Tibial nerve (tissue), 4 donors: ENCODE measurements at regions not wholly inside any gene's neighbourhood (a gene's known extent, or its start where the extent isn't known, plus 50 kb on each side); places are given as distances from the start of the nearest gene placed in this dataset.

Source experiments
- DNase-seq, 2 donors: peaks; one replicate each; pipeline ENCODE4 v3.0.0-alpha.2; 2019; ENCODE audit warnings: low spot score in 2 of 2
- H3K27ac ChIP-seq, 4 donors: fragments of 200-600 bp; sonication (generic) in 3 of 4; one replicate each; pipeline ENCODE4 v1.5.1; 2017 to 2019; ENCODE audit warnings: mild to moderate bottlenecking in 1 of 4
- H3K27me3 ChIP-seq, 2 donors: fragments of 200-600 bp; sonication (generic) in 1 of 2; one replicate each; pipeline versions ENCODE4 v1.5.1 to v1.6.0; 2017 to 2019
- H3K36me3 ChIP-seq, 3 donors: fragments of 200-600 bp; sonication (generic); one replicate each; pipeline ENCODE4 v1.5.1; 2018 to 2019
- H3K4me1 ChIP-seq, 4 donors: fragments of 200-600 bp; sonication (generic) in 3 of 4; one replicate each; pipeline ENCODE4 v1.5.1; 2017 to 2019
- H3K4me3 ChIP-seq, 4 donors: fragments of 200-600 bp; sonication (generic) in 3 of 4; one replicate each; pipeline ENCODE4 v1.5.1; 2017 to 2019; ENCODE audit warnings: mild to moderate bottlenecking in 1 of 4, moderate library complexity in 1 of 4
- H3K9me3 ChIP-seq, 4 donors: fragments of 200-600 bp; sonication (generic) in 3 of 4; one replicate each; pipeline ENCODE4 v1.5.1; 2017 to 2019
- EP300 ChIP-seq, 2 donors: sonication (generic); formaldehyde crosslinking; IDR thresholded peaks; one replicate each; pipeline ENCODE4 v1.6.1; 2017; ENCODE audit warnings: antibody characterized with exemption in 2 of 2, mild to moderate bottlenecking in 1 of 2
- POLR2A ChIP-seq, 2 donors: fragments of 450-650 bp; IDR thresholded peaks; one replicate each; pipeline ENCODE4 v1.6.1; 2017; ENCODE audit warnings: antibody characterized with exemption in 2 of 2, mild to moderate bottlenecking in 2 of 2, moderate library complexity in 2 of 2
- WGBS, 2 donors: methylation state at CpG; one replicate each; pipeline ENCODE4 v1.1.5; 2018; 5-methylcytosine and 5-hydroxymethylcytosine counted together
- TF ChIP-seq, protein P1 (sequence below), 5 experiments: fragments of 200-600 bp in 3 of 5; fragments of 450-650 bp in 2 of 5; sonication (generic) in 3 of 5; IDR thresholded peaks; one replicate each; pipeline ENCODE4 v1.5.1; 2016 to 2019; ENCODE audit warnings: antibody characterized with exemption in 5 of 5, mild to moderate bottlenecking in 3 of 5, moderate library complexity in 2 of 5

DNA sequence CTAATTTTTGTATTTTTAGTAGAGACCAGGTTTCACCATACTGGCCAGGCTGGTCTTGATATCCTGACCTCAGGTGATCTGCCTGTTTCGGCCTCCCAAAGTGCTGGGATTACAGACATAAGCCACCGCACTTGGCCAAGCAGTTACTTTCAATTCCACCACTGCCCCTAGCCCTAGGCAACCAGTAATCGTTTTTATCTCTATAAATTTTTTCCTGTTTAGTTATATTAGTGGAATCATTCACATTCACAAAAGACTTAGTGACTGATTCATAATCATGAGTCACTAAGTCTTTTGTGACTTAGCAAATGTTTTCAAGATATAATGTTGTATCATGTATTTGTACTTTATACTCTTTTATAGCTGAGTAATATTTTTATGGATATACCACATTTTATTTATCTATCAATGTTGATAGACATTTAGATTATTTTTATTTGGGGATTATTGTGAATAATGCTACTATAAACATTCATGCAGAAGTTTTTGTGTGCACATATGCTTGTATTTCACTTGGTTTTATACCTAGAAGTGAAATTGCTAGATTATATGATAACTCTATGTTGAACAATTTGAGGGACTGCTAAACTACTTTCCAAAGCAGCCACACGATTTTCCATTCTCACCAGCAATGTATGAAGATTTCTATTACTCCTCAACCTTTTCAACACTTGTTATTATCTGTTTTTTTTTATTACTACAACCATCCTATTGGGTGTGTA is 421.4 kb upstream of the ID4 start:
- Histone ChIP-seq H3K27ac (no peak overlapping the region), H3K4me1 (no peaks in the 10 kb centered on the region), H3K9me3 (peaks cover 0 to 11% (median 0%) of the 10 kb centered on the region in 4 donors), H3K4me3 (no peak overlapping the region), H3K36me3 (no peaks in the 10 kb centered on the region), H3K27me3 (no peaks in the 10 kb centered on the region)
- no peak for DNase-seq
- TF ChIP-seq, protein P1, sequence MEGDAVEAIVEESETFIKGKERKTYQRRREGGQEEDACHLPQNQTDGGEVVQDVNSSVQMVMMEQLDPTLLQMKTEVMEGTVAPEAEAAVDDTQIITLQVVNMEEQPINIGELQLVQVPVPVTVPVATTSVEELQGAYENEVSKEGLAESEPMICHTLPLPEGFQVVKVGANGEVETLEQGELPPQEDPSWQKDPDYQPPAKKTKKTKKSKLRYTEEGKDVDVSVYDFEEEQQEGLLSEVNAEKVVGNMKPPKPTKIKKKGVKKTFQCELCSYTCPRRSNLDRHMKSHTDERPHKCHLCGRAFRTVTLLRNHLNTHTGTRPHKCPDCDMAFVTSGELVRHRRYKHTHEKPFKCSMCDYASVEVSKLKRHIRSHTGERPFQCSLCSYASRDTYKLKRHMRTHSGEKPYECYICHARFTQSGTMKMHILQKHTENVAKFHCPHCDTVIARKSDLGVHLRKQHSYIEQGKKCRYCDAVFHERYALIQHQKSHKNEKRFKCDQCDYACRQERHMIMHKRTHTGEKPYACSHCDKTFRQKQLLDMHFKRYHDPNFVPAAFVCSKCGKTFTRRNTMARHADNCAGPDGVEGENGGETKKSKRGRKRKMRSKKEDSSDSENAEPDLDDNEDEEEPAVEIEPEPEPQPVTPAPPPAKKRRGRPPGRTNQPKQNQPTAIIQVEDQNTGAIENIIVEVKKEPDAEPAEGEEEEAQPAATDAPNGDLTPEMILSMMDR (IDR thresholded peaks at IDR 0.05): no peak
- TF ChIP-seq POLR2A (IDR thresholded peaks at IDR 0.05) (no peak), EP300 (IDR thresholded peaks at IDR 0.05) (no peak)
- 80% methylated on average over 4 of the region's 4 CpGs for whole genome bisulfite sequencing, 2 donors

DNA sequence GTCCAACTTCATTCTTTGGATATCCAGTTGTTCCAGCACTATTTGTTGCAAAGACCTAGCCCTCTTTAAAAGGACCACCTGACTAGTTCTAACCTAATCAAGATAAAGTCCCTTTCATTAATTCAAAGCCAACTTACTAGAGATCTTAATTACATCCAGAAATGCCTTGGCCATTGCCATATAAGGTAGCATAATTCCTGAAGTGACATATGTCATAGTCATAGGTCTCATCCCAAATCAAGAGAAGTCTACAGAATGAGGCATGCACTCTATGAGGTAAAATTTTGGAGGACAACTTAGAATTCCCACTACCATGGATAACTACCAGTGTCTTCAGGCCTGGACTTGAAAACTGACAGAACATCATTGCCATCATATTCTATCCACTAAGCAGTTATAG is 420.4 kb upstream of the ID4 start:
- no peaks in the 10 kb centered on the region for H3K36me3 ChIP-seq
- no peak overlapping the region for H3K27ac ChIP-seq
- no peak for DNase-seq
- H3K9me3 ChIP-seq: peaks cover 0 to 11% (median 0%) of the 10 kb centered on the region in 4 donors
- no peak overlapping the region for H3K4me3 ChIP-seq
- TF ChIP-seq EP300 (IDR thresholded peaks at IDR 0.05) (no peak), POLR2A (IDR thresholded peaks at IDR 0.05) (no peak)
- TF ChIP-seq, protein P1 (IDR thresholded peaks at IDR 0.05): no peak
- no peaks in the 10 kb centered on the region for H3K4me1 ChIP-seq
- H3K27me3 ChIP-seq: no peaks in the 10 kb centered on the region

DNA sequence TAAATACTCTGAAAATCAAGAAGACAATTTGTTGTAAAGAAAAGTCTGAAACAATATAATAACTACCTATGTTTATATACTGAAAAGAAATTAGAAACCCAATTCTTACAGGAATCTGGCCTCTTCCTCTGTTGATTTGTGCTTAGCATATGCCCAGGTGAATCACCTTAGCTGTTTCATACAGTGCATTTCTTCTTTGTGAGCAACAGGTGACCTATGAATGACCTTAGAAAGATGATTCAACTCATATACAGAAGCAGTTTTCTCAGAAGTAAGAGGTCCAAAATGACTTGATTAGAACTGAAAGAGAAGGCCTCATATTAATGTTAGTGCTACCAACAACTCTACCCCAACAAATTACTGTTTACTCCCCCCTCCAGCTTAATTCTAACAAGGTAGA is 419.5 kb upstream of the ID4 start:
- no peaks in the 10 kb centered on the region for H3K36me3 ChIP-seq
- H3K27ac ChIP-seq: no peak overlapping the region
- H3K4me1 ChIP-seq: no peaks in the 10 kb centered on the region
- DNase-seq: no peak
- no peaks in the 10 kb centered on the region for H3K27me3 ChIP-seq
- TF ChIP-seq EP300 (IDR thresholded peaks at IDR 0.05) (no peak), POLR2A (IDR thresholded peaks at IDR 0.05) (no peak)
- TF ChIP-seq, protein P1 (IDR thresholded peaks at IDR 0.05): no peak
- peaks cover 0 to 11% (median 0%) of the 10 kb centered on the region in 4 donors for H3K9me3 ChIP-seq
- H3K4me3 ChIP-seq: no peak overlapping the region

DNA sequence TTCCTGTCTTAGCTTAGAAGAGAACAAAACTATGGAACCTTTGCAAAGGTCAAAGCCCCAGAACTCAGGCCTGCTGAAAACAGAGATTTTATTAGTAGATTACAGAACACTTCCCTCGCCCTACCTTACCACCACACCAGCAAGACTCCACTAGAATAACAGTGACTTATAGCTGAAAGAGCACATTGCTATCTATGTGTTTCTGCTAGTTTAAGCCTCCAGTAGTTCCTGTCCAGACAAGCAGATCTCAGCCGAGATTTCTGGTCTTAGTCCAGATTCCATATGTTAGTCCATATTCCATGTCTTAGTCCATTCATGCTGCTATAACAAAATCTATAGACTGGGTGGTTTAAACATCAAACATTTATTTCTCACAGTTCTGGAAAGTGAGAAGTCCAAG is 412.3 kb upstream of the ID4 start:
- DNase-seq: no peak
- WGBS, 2 donors: 52 to 71% methylated on average over 2 of the region's 2 CpGs
- TF ChIP-seq, protein P1 (IDR thresholded peaks at IDR 0.05): no peak
- TF ChIP-seq POLR2A (IDR thresholded peaks at IDR 0.05) (no peak), EP300 (IDR thresholded peaks at IDR 0.05) (no peak)
- Histone ChIP-seq H3K4me3 (no peak overlapping the region), H3K27ac (no peak overlapping the region), H3K4me1 (no peaks in the 10 kb centered on the region), H3K36me3 (no peaks in the 10 kb centered on the region), H3K9me3 (peaks cover 0 to 8% (median 0%) of the 10 kb centered on the region in 4 donors), H3K27me3 (no peaks in the 10 kb centered on the region)

DNA sequence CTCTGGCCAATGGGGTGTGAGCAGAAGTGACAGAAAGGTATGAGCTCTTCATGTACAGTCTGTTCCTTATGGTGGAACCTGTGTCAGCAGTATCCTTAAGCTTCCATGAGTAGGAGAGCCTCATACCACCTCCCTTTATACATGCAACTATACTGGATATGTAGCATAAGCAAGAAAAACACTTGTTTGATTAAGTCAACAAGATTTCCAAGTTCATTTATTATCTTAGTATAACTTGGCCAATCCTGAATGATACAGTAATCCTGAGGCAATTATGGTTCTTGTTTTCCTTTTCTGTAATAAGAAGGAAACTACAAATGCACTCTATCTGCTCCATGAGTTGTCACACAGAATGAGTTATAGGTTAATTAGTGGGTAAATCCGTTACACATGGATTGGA is 409.6 kb upstream of the ID4 start:
- Histone ChIP-seq H3K36me3 (no peaks in the 10 kb centered on the region), H3K4me1 (peaks cover 0 to 1% (median 0%) of the 10 kb centered on the region in 4 donors), H3K9me3 (peaks cover 0 to 8% (median 0%) of the 10 kb centered on the region in 4 donors), H3K4me3 (no peak overlapping the region), H3K27me3 (no peaks in the 10 kb centered on the region), H3K27ac (no peak overlapping the region)
- no peak for DNase-seq
- no peak for TF ChIP-seq POLR2A (IDR thresholded peaks at IDR 0.05)
- no peak for TF ChIP-seq EP300 (IDR thresholded peaks at IDR 0.05)
- TF ChIP-seq, protein P1 (IDR thresholded peaks at IDR 0.05): no peak
- 65 to 78% methylated on average over 1 of the region's 1 CpG for WGBS, 2 donors
